NT2/D1 (cell line): ENCODE measurements at regions not wholly inside any gene's neighbourhood (a gene's known extent, or its start where the extent isn't known, plus 50 kb on each side); places are given as distances from the start of the nearest gene placed in this dataset.

Experiments used
- SUZ12 ChIP-seq: IDR thresholded peaks from 2 replicates; pipeline ENCODE4 v1.6.1; 2011; ENCODE audit not compliant: insufficient read length, insufficient read depth; ENCODE audit errors: extremely low read depth
- YY1 ChIP-seq: IDR thresholded peaks from 2 replicates; pipeline ENCODE4 v1.6.1; 2011; ENCODE audit not compliant: insufficient read length, insufficient read depth

- TF ChIP-seq SUZ12 (no peak), YY1 (no peak)
Measured at GRCh38 chr6:12481292-12481691, 191.1 kb downstream of the EDN1 start.
